GM18508 (cell line): ENCODE measurements at regions not wholly inside any gene's neighbourhood (a gene's known extent, or its start where the extent isn't known, plus 50 kb on each side); places are given as distances from the start of the nearest gene placed in this dataset.

Experiments used
- ATAC-seq: cut with Tn5 transposase; IDR thresholded peaks from one replicate; pipeline ENCODE4 v1.9.1; 2021; ENCODE audit warnings: moderate number of reproducible peaks; ENCODE audit not compliant: insufficient read depth, unreplicated experiment

DNA sequence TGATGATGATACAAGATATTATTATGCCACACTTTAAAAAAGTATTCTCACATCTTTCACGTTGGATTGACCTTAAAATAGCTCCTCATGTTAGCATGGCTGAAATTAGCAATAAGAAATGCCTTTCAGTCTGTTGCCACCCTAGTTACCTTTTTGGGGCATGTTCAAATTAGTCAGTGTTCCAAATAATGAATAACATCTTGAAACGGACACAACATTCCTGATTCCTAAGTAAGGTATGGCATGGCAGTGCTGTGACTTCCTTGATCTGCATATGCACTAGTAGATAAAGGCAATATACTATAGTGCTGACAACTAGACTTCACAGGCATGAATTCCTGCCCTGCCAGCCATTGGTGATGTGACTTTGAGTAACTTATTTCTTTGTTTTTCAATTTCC, 914.5 kb downstream of the METTL15 start:
- no peak for ATAC-seq

DNA sequence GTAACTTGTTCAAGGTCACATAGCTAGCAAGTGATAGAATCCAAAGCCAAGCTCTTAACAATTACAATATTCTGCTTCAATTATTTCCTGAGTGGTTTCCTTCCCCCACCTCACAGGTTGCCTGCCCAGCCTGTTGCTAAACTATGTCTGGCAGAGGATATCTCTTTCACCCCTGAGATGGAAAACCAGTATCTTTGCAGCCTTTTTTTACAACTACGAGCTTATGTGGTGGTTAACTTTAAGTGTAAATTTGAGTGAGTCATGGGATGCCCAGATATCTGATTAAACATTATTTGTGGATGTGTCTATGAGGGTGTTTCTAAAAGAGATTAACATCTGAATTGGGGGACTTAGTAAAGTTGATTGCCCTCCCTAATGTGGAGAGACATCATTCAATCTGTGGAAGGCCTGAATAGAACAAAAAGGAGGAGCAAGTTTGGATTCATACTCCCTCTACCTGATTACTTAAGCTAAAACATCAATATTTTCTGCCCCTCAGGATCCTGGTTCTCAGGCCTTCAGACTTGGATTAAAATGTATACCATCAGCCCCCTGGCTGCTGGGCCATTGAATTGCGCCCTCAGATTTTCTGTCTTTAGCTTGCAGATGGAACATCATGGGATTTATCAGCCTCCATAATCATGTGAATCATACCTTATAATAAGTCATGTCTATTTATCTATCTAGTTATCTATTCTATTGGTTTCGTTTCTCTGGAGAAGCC, 911.9 kb downstream of the METTL15 start:
- no peak for ATAC-seq

DNA sequence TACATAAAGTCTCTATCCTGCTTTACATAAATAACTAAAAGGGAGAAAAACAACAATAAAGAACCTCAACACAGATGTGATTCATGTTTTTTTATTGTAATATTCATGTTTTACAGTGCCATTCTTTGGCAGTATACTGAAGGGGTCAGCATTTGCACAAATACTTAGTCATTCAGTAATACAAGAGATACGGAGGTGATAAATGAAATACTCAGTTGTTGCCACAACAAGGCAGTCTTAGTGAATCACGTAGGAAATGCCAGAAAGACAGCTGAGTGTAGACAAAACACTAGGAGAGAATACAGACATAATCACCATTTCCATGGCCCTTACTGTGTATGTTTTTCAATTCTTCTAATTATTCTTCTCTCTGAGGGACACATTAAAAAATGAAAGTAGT, 910.4 kb downstream of the METTL15 start:
- no peak for ATAC-seq

DNA sequence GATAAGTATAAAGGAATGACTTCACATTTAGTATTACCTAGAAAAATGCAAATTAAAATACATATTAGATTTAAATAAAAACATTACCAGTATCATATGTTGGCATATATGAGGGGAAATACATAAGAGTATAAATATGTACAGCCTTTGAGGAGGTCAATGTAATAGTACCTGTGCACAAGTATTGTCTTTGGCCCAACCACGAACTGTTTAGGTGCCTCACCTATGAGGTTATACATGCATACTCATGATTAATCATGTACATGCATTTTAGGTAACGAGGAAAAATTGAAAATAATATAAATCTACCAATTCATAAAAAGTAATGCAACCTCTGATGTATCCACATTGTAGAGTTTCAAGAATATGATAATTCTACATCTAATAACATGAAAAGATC, 909.8 kb downstream of the METTL15 start:
- no peak for ATAC-seq

DNA sequence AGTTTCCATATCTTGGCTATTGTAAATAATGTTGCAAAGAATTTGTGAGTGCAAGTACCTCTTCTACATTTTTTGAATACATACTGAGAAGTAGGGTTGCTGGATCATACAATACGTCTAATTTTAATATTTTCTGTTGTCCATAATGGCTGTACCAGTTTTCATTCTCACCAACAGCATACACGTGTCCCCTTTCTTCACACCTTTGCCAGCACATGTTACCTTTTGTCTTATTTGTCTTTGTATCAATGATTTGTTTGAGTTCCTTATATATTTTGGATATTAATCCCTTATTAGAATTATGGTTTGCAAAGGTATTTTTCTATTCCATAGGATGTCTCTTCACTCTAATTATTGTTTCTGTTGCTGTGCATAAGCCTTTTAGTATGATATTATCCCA, 904.3 kb downstream of the METTL15 start:
- no peak for ATAC-seq

DNA sequence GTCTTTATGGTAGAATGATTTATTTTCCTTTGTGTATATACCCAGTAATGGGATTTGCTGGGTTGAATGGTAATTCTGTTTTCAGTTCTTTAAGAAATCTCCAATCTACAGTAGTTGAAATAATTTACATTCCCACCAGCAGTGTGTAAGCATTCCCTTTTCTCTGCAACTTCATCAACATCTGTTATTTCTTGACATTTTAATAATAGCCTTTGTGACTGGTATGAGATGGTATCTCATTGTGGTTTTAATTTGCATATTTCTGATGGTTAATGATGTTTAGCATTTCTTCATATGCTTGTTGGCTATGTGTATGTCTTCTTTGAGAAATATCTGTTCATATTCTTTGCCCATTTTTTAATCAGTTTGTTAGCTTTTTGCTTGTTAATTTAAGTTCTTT, 901.2 kb downstream of the METTL15 start:
- no peak for ATAC-seq

DNA sequence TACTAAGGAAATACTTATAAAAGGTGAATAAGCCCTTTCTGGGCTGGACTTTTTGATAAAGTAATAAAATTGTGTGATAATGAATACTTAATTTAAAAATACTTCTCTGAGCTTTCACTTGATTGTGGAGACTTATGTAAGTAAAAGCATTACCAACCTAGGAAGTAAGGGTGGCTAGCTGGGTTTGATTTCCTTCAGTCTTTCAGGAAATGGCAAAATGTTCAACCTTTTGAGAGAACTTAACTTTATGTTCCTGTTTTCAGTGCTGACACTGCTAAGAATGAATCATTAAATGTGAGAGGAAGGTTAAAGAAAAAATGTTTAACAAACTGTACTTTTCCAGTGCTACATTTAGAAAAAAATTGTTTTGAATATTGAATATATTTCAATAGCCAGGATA, 900.3 kb downstream of the METTL15 start:
- no peak for ATAC-seq

DNA sequence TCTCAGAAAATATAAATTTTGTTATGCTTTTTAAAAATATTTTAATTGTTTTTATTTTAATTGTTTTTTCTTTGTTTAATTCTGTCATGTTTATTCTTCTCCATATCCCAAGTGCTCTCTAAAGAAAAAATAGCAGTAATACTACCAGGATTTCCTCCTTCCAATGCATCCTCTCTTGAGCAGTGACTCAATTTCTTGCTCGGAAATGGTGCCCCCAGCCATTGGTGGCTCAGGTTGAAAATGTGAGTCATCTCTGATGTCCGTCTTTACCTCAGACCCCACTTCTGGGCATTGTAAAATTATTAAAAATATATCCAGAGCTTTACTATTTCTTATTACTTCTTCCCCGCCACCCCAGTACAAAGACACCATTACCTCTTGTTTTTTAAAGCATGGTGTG, 898.5 kb downstream of the METTL15 start:
- no peak for ATAC-seq

DNA sequence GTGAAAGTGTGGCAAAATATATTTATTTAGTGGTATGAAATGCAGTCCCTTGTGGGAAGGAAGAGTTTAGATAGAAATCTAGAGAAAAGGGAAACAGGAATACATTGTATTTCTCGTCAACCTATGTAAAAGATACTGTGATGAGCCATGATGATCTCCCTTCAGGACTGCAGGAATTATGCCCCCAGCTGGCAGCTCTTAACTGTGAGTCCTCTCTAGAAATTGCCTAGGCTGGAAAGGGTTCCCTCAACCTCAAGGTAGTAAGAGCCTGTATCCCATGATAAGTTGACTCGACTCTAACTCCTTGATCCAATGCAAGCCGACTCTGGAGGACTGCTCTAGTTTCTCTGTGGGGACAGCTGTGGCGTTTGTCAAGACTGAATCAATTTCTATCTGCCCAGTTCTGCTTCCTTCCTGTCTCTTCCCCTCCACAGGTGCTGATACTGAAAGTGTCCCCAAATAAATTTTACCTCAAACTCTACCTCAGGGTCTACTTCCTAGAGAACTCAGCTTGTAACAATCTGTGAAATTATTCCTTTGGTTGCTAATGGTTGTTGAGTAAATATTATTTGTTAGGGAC, 897.3 kb downstream of the METTL15 start:
- ATAC-seq = no peak

DNA sequence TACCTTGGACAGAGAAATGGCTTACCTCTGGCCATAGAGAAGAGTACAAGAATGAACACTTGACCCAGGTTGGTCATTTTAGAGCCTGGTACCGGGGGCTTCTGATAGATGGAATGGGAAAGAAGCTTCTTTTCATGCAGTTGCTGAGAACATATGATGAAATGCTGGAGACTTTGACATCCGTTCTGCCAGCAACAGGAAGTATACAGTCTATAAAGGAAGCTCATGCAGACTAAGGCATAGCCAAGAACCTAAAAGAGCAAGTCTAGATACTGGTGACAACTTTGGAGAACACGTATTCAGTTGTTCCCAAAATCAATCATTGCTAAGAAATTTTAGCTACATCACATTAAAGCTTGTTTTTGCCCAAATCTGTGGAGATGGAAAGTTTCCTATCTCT, 894.6 kb downstream of the METTL15 start:
- ATAC-seq = no peak

DNA sequence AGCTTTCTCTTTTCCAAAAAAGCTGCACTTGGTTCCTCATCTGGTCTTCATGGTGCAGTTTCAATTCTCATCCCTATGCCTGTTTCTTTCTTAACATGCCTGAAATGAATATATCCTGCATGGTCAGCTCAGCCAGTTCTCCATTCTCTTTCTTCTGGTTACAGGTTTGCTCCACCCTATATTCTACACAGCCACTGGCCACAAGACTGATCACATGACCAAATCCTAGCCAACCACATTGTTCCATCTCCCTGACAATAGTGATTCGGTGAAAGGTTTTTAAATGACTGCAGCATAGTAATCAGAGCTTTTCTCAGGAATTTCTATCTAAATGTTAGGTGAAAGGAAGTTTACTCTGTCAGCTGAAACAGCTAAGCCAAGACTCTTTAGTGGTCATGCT, 891.4 kb downstream of the METTL15 start:
- no peak for ATAC-seq

DNA sequence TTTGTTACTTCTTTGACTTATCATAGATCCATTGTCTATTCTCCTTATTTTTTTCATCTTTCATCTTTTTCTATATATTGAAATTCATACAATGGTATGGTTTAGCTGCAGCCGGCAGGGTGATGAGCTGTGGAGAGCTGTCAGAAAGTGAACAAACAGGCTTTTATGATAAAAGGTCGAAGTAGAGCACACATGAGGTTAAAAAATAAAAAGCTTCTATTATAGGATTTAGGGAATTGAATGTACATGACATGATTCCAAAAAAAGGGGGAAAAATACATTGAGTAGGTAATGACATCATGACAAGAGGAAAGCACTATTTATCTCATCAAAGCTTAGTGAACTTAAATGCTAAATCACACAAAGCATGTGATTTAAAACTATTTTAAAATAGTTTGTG, 884.8 kb downstream of the METTL15 start:
- no peak for ATAC-seq

DNA sequence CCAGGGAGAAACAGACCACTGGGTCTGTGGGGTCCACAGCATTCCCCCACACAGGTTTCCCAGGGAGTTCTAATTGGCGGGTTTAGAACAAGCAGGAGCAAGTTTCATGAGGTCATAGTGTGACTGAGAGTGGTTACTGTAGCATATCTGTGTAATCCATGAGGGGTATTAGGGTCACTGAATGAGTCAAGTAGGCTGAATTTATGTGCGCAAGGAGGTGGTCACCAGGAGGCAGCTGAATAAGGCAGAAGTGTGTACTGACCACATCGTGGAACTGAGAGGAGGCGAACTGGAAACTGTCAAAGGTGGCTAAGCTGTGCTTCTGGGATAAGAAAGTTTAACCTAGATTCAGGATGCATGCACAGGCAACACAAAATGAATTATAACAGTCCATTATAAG, 876.0 kb downstream of the METTL15 start:
- no peak for ATAC-seq

DNA sequence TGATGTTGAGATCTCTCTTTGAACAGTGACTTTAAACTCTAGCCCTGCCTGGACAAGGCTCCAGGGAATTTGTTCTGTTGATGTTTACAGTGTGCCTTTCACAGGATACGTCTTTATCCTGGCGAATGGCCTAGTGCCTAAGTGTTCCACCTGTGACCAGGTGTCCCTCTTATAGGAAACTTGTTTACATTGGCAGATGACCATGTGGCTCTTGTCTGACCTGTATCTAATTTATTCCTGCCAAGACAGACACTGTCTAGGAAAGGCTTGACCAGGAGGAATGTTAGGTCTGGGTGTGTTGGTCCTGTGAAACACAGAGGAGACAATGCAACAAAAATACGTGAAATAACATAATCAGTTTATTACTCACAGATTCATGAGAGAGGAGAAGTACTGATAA, 875.6 kb downstream of the METTL15 start:
- no peak for ATAC-seq

DNA sequence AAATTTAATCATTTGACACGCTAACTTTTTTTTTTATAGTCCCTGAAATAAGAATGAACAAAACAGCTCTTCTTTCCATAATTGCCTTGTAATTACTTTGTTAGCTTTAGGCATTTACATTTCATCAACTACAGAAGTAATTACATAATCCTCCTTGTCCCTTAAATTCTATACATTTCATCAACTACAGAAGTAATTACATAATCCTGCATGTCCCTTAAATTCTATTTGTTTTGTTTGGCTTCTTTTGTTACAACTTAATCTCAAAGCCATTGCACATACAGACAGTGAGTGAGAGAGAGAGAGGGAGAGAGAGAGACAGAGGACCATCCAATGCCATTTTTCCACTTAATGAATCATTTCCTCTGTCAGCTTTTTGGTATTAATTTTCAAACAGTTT, 873.2 kb downstream of the METTL15 start:
- no peak for ATAC-seq

DNA sequence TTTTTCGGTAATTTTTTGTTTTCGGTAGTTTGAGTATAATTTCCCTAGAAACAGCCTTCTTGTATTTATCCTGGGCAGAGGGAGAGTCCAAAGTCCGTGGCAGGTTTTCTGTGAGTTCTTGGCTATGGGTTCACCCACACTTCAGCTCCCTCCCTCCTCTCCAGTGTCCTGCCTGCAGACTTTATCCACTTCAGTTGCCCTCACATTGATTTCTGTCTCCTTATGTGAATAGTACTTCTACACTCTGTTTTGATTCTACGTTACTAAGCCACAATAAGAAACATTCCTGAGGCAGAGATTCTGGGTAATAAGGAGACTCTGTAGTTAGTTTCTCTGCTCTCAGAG, 868.6 kb downstream of the METTL15 start:
- no peak for ATAC-seq

DNA sequence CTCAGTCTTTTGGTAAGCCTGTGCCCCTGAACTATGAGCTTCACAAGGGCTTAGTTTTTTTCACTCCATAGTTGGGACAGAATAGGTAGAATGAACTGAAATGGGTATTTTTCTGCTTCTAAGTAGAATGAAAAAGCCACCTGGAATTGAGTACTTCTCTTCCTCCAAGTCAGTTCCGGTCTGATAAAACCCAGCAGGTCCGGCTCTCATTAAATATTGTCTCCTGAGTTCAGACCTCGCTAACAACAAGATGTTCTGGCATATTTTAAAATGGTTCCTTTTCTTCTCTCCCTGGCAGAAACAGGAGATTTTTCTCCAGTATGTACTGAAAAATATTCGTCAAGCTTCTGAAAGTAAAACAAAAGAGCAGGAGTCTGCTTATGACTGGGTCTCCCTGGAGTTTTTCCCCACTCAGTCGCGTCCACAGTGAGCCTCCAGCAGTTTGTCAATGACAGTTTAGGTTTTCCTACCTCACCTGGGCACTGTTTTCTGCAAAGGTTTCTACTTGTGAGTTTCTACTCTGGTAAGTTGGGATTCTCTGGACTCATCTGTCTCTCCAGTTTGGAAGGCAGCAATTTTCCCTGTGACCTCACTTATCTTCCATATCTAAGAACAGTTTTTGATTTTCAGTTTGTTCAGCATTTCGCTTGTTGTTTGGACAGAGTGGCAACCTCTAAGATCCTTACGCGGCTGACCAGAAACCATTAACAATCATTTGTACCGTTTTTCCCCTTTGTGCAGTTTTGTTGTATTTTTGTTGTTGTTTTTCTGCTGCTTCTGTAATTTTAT, 868.0 kb downstream of the METTL15 start:
- no peak for ATAC-seq

DNA sequence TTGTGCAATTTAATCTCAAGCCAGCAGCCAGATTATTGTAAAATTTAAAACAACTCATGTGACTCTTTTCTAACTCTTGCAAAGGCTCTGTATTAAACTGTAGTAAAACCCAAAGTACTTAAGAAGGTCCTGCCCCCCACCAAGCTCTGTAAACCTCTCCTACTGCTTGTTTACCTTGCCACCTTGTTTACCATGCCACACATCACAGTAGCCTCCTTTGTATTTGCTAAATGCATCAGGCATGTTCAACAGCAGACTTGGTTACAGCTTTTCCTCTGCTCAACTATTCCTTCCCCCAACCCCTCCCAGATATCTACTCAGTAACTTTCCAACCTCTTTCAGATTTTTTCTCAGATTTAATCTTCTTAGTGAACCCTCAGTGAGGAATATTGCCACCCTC, 861.6 kb downstream of the METTL15 start:
- ATAC-seq = no peak

DNA sequence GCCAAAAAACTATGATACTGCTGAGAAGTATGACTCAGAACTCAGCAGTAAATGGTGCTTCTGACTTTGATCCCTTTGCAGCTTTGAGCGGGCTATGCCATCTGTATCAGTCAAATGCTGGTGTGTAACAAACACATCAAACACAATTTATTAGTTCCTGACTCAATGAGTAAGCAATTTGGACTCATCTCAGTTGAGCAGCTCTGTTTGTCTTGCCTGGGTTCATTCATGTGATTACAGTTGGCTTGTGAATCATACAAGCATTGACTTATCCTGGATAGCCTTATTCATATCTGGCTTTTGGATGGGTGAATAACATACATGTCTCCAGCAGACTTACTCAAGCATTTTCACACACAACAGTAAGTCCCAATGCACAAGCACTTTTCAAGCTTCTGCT, 858.8 kb downstream of the METTL15 start:
- no peak for ATAC-seq

DNA sequence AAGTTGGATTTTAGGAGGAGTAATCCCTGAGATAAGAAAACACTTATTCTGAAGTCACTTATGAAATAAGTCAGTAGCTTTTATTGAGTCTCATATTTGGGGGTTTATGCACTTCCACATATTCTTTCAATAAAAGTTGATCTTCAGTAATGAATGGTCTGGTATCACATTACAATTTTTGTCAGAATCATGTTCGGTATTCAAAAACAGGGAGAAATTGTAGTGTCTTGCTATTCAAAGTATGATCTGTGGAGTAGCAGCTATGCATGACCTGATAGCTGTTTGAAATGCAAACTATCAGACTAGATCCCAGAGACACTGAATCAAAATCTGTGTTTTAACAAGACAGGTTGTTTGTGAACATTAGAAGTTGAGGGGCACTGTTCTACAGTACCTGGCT, 857.6 kb downstream of the METTL15 start:
- ATAC-seq = no peak

DNA sequence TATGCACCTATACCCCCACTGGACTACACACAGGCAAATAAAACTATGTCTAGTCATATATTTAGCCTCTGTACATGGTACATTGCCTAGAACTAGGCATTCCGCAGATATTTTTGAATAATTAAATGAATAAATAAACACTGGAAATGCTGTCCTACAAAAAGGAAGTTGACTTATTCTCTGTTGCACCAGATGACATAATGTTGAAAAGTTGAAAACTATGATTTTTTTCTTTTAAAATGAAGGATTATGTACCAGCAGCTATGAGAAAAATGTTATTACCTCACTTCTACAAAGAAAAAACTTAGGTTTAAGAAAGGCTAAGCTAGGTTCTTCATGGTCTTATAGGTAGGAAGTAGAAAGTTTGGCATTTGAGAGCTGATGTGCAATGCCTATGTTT, 856.6 kb downstream of the METTL15 start:
- ATAC-seq = no peak

DNA sequence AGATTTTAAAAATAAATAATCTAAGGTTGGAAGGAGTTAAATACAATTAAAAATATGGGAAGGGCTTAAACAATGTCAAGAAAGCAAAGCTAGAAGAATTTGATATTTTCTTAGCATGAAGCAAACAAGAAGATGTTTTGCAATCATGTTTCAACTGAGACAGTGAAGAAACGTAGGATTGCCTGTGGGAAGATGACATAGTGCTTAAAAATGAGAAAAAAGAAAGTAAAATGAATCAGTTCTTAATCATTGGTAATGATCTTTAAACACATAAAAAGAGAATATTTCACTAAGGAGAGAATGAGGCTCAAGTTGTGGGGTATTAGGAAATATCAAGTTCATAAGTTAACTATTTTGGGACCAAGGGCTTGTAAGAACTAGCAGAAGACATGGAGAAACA, 855.0 kb downstream of the METTL15 start:
- no peak for ATAC-seq
